C4-2B (cell line): ENCODE measurements at regions not wholly inside any gene's neighbourhood (a gene's known extent, or its start where the extent isn't known, plus 50 kb on each side); places are given as distances from the start of the nearest gene placed in this dataset.

Experiments
- CTCF ChIP-seq: fragments of 450-650 bp; conservative IDR thresholded peaks from 2 replicates; pipeline ENCODE4 v1.5.1; 2017; ENCODE audit warnings: mild to moderate bottlenecking
- ZFX ChIP-seq: fragments of 450-650 bp; IDR thresholded peaks from 2 replicates; pipeline ENCODE4 v1.6.1; 2017

- no peak for TF ChIP-seq CTCF
- no peak for TF ChIP-seq ZFX
These were observed 55.4 kb upstream of the RNU6-8 start for GRCh38 chr14:32258336-32258993.
